Mesendoderm (in vitro differentiated cells): ENCODE measurements at regions not wholly inside any gene's neighbourhood (a gene's known extent, or its start where the extent isn't known, plus 50 kb on each side); places are given as distances from the start of the nearest gene placed in this dataset.
A peak's percentile ranks its signal among the peaks of the same experiment; 100 is the strongest.

Source experiments
- DNase-seq: peaks from one replicate; pipeline ENCODE4 v3.0.0; 2013
- H2AK5ac ChIP-seq: 2 replicates; pipeline ENCODE4 v1.6.1; 2013; ENCODE audit warnings: low read length, inconsistent platforms
- H2BK120ac ChIP-seq: 2 replicates; pipeline ENCODE4 v1.6.1; 2013; ENCODE audit warnings: low read depth, mild to moderate bottlenecking, low read length, moderate library complexity, mixed read lengths
- H2BK15ac ChIP-seq: replicated peaks from 2 replicates; pipeline ENCODE4 v1.6.1; 2013; ENCODE audit warnings: low read depth, mild to moderate bottlenecking, moderate library complexity
- H2BK5ac ChIP-seq: 2 replicates; pipeline ENCODE4 v1.6.1; 2013; ENCODE audit warnings: low read length, inconsistent platforms
- H3K18ac ChIP-seq: 2 replicates; pipeline ENCODE4 v1.6.1; 2013; ENCODE audit warnings: mild to moderate bottlenecking, low read length, mixed read lengths
- H3K23ac ChIP-seq: one replicate; pipeline ENCODE4 v1.6.1; 2013; ENCODE audit warnings: low read length
- H3K27ac ChIP-seq: 2 replicates; pipeline ENCODE4 v1.5.1; 2013; ENCODE audit warnings: low read depth, mild to moderate bottlenecking, inconsistent platforms, low read length, moderate library complexity
- H3K27me3 ChIP-seq: 2 replicates; pipeline ENCODE4 v1.6.1; 2013; ENCODE audit warnings: low read length, control low read depth, mild to moderate bottlenecking, inconsistent platforms; ENCODE audit not compliant: insufficient read depth, poor library complexity
- H3K36me3 ChIP-seq: 2 replicates; pipeline ENCODE4 v1.6.1; 2013; ENCODE audit warnings: low read length, inconsistent platforms; ENCODE audit not compliant: control insufficient read depth, insufficient read depth
- H3K4ac ChIP-seq: one replicate; pipeline ENCODE4 v1.6.1; 2013; ENCODE audit warnings: low read depth, mild to moderate bottlenecking, low read length, moderate library complexity
- H3K4me1 ChIP-seq: 2 replicates; pipeline ENCODE4 v1.6.1; 2013; ENCODE audit warnings: low read depth, low read length, inconsistent platforms; ENCODE audit not compliant: control insufficient read depth
- H3K4me2 ChIP-seq: 2 replicates; pipeline ENCODE4 v1.6.1; 2013; ENCODE audit warnings: low read length
- H3K4me3 ChIP-seq: 2 replicates; pipeline ENCODE4 v1.5.1; 2013; ENCODE audit warnings: mild to moderate bottlenecking, low read length
- H3K56ac ChIP-seq: one replicate; pipeline ENCODE4 v1.6.1; 2013; ENCODE audit warnings: low read length
- H3K79me1 ChIP-seq: 2 replicates; pipeline ENCODE4 v1.6.1; 2013; ENCODE audit warnings: low read length, inconsistent platforms
- H3K79me2 ChIP-seq: 2 replicates; pipeline ENCODE4 v1.6.1; 2013; ENCODE audit warnings: mild to moderate bottlenecking, low read length; ENCODE audit not compliant: control insufficient read depth, insufficient read depth
- H3K9ac ChIP-seq: 2 replicates; pipeline ENCODE4 v1.6.1; 2013; ENCODE audit warnings: low read length, inconsistent platforms
- H4K5ac ChIP-seq: one replicate; pipeline ENCODE4 v1.6.1; 2013; ENCODE audit warnings: low read length
- H4K8ac ChIP-seq: one replicate; pipeline ENCODE4 v1.6.1; 2013; ENCODE audit warnings: low read depth, mild to moderate bottlenecking, control low read depth, low read length, moderate library complexity
- WGBS: extraction: QIAGEN DNeasy Blood & Tissue Kit; methylation state at CpG from one replicate; pipeline ENCODE4 v1.1.7; 2013; ENCODE audit warnings: low lambda C conversion rate, missing lambda C conversion rate; ENCODE audit not compliant: insufficient coverage; ENCODE audit errors: extremely low coverage; 5-methylcytosine and 5-hydroxymethylcytosine counted together

DNA sequence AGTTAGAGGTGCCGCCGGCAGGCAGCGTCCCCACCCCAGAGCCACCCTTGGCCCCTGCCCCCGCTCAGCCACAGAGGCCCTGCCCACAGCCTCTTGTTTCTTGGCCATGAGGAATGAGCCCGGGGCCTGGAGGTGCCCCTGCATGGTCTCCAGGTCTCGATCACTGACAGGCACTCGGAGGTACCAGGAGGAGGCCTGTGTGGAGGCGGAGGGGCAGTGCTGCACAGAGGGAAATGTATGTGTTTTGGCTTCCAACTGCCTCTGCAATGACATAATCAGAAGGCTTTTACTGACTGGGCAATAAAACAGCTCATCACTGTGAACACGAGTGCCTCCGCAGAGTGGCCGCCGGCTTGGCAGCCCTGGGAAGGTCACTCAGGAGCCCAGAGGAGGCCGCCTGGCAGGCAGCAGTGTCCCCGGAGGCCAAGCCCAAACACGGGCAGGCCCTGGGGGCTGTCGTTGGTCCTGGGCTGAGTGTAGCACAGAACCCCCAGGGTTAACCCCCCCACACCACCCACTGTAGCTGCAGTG is 61.1 kb upstream of the GATA5 start:
- Histone ChIP-seq H2BK15ac (no peak overlapping the region), H4K8ac (no peak overlapping the region), H3K9ac (no peak overlapping the region), H3K27me3 (no peaks in the 10 kb centered on the region), H3K23ac (no peak overlapping the region), H2BK5ac (no peak overlapping the region), H2AK5ac (no peak overlapping the region), H3K4me1 (no peaks in the 10 kb centered on the region), H3K27ac (no peak overlapping the region), H3K4ac (no peak overlapping the region), H3K79me2 (no peaks in the 10 kb centered on the region), H3K4me3 (no peak overlapping the region), H3K4me2 (no peak overlapping the region), H3K56ac (no peak overlapping the region), H3K18ac (no peak overlapping the region), H2BK120ac (no peak overlapping the region), H4K5ac (no peak overlapping the region), H3K36me3 (no peaks in the 10 kb centered on the region), H3K79me1 (no peaks in the 10 kb centered on the region)
- DNase-seq, result no peak
- no CpG with 5 or more reads among the region's 16 CpGs for WGBS

DNA sequence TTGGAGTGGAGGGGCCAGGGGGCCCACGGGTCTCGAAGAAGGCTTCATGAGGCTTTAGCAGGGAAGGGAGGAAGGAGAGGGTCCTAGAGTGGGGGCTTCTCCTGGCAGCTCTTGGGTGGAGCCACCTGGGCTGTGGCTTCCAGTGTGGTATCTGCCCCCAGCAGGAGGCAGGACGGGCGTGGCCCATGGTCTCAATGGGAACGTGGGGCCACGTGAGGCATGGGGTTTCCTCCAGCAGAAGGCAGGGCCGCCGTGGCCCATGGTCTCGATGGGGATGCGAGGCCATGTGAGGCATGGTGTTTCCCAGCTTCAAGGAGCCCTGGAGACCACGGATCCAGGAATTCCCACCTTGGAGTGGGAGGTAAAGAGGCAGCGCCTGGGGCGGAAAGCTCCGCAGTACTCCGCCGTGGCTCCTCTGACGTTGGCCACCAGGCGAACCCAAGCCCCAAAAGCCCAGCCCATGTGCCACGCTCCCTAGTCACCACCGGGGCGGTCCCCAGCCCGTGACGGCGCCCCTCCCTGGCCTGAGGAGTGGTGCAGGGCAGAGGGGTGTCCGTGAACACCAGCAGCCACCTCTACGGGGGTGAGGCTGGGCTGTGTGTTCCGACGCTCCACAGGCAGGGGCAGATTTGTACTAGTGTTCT is 62.0 kb upstream of the GATA5 start:
- Histone ChIP-seq H3K4ac (no peak overlapping the region), H3K9ac (no peak overlapping the region), H3K27me3 (no peaks in the 10 kb centered on the region), H3K27ac (no peak overlapping the region), H3K4me2 (no peak overlapping the region), H2AK5ac (no peak overlapping the region), H2BK120ac (no peak overlapping the region), H3K23ac (no peak overlapping the region), H3K79me2 (no peaks in the 10 kb centered on the region), H3K4me1 (no peaks in the 10 kb centered on the region), H3K56ac (no peak overlapping the region), H2BK5ac (no peak overlapping the region), H3K18ac (no peak overlapping the region), H2BK15ac (no peak overlapping the region), H4K5ac (no peak overlapping the region), H3K4me3 (no peak overlapping the region), H3K79me1 (no peaks in the 10 kb centered on the region), H4K8ac (no peak overlapping the region), H3K36me3 (no peaks in the 10 kb centered on the region)
- WGBS, result no CpG with 5 or more reads among the region's 28 CpGs
- peak; percentile 24 for DNase-seq

DNA sequence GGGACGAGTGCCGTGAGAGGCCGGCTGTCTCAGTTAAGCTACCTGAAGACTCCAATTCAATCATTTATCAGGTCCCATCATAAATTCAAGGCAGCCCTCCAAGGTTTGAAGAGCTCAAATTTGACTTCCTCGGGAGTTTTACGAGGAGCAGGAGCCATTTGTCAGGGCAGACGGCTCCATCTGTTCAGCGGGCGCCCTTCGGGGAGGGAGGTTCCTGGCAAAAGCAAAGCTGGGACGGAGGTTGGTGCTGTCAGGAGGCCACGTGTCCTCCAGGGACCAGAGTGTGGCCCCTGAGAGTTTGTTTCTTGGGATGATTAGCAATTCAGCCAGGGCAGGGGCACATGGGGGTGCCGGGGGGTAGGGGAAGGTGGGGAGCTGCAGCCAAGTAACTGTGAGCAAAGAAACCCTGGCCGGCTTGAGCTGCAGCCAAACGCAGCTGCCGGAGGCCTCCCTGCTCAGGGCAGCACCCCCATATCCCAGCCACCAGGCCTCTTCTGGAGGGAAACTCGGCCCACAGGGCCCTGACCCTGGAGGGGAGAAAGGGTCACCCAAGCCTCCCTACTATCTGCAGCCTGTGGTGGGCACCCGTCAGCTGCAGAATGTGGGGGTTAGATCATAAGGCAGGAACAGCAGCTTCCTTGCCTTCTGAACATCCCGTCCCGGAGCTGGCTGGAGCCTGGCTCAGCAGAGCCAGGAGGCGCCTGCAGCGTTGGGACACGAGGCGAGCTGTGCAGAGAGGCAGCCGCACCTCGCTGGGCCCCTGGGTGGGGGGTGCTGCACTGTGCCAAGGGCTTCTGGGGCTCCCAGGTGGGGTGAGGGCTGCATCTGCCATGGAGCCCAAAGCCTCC is 63.6 kb upstream of the GATA5 start:
- Histone ChIP-seq H3K4me2 (no peak overlapping the region), H3K4me3 (no peak overlapping the region), H2BK5ac (no peak overlapping the region), H3K4me1 (no peaks in the 10 kb centered on the region), H3K9ac (no peak overlapping the region), H2AK5ac (no peak overlapping the region), H3K4ac (no peak overlapping the region), H2BK15ac (no peak overlapping the region), H3K18ac (no peak overlapping the region), H2BK120ac (no peak overlapping the region), H3K27ac (no peak overlapping the region), H3K23ac (no peak overlapping the region), H3K79me1 (no peaks in the 10 kb centered on the region), H4K8ac (no peak overlapping the region), H4K5ac (no peak overlapping the region), H3K56ac (no peak overlapping the region), H3K79me2 (no peaks in the 10 kb centered on the region), H3K36me3 (no peaks in the 10 kb centered on the region), H3K27me3 (no peaks in the 10 kb centered on the region)
- no peak for DNase-seq
- no CpG with 5 or more reads among the region's 25 CpGs for WGBS

DNA sequence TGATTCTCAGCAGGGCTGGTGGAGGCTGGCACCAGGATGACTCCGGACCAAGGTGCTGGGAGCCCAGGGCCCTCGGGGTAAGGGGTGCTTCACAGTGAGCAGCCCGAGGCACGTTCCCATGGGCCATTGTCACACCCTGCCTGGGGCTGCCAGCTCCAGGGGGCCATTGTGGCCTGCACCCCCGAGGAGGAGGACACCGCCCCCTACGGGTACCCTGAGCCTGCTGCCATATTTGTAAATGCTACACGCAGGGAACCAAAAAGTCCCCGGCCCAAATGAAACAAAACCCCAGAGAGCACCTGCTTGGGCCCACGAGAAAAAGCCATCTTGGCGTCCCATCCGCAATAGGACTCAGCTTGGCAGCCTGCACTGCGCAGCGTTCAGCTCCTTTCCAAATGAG is 64.7 kb upstream of the GATA5 start:
- WGBS, result no CpG with 5 or more reads among the region's 14 CpGs
- Histone ChIP-seq H3K79me1 (no peaks in the 10 kb centered on the region), H3K23ac (no peak overlapping the region), H2AK5ac (no peak overlapping the region), H3K56ac (no peak overlapping the region), H3K4ac (no peak overlapping the region), H3K9ac (no peak overlapping the region), H3K27me3 (no peaks in the 10 kb centered on the region), H2BK120ac (no peak overlapping the region), H3K4me2 (no peak overlapping the region), H3K18ac (no peak overlapping the region), H4K8ac (no peak overlapping the region), H3K27ac (no peak overlapping the region), H3K79me2 (no peaks in the 10 kb centered on the region), H2BK5ac (no peak overlapping the region), H3K36me3 (no peaks in the 10 kb centered on the region), H4K5ac (no peak overlapping the region), H3K4me3 (no peak overlapping the region), H3K4me1 (no peaks in the 10 kb centered on the region), H2BK15ac (no peak overlapping the region)
- DNase-seq, result no peak

DNA sequence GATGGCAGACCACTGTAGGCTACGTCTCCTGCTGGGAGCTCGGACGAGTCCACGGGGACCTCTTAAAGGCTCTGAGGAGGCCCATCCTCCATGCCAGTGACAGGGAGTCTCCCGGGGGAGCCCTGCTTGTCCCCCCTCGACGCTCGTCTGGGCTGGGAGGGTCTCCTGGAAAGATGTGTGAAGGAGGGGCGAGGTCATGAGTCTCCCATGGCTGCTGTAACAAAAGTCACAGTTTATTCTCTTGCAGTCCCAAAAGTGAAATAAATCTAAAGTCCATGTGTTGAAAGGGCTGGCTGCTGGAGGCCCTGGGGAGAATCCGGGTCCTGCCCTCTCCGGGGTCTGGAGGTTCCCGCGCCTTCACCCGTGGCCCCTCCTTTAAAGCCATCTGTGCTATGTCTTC is 67.1 kb upstream of the GATA5 start:
- WGBS, result no CpG with 5 or more reads among the region's 14 CpGs
- no peak overlapping the region for H3K4me2 ChIP-seq
- no peaks in the 10 kb centered on the region for H3K79me1 ChIP-seq
- no peak overlapping the region for H4K5ac ChIP-seq
- H2BK120ac ChIP-seq, result no peak overlapping the region
- no peak for DNase-seq
- no peak overlapping the region for H2BK15ac ChIP-seq
- H3K36me3 ChIP-seq, result no peaks in the 10 kb centered on the region
- no peak overlapping the region for H3K4ac ChIP-seq
- no peak overlapping the region for H3K18ac ChIP-seq
- no peak overlapping the region for H3K4me3 ChIP-seq
- no peak overlapping the region for H3K23ac ChIP-seq
- H3K79me2 ChIP-seq, result no peaks in the 10 kb centered on the region
- H3K4me1 ChIP-seq, result no peaks in the 10 kb centered on the region
- H3K9ac ChIP-seq, result no peak overlapping the region
- no peaks in the 10 kb centered on the region for H3K27me3 ChIP-seq
- no peak overlapping the region for H3K27ac ChIP-seq
- no peak overlapping the region for H3K56ac ChIP-seq
- no peak overlapping the region for H2AK5ac ChIP-seq
- no peak overlapping the region for H2BK5ac ChIP-seq
- H4K8ac ChIP-seq, result no peak overlapping the region
